Right lobe of liver (tissue), 6 donors: ENCODE measurements at regions not wholly inside any gene's neighbourhood (a gene's known extent, or its start where the extent isn't known, plus 50 kb on each side); places are given as distances from the start of the nearest gene placed in this dataset.
"Not testable (repeated sequence)": the region's sequence is repeated elsewhere in the genome, so short reads cannot be mapped to it uniquely, and the experiment has no call there.

Experiments used
- ATAC-seq, 4 donors: fragments of 200-7000 bp; cut with Tn5 transposase; one replicate each; pipeline ENCODE4 v1.9.1; 2020; ENCODE audit warnings: mild to moderate bottlenecking in 4 of 4, moderate library complexity in 4 of 4
- DNase-seq, 3 donors: peaks; one replicate each; pipeline ENCODE4 v3.0.0-alpha.2; 2020
- H3K27ac ChIP-seq, 3 donors: fragments of 200-600 bp; one replicate each; pipeline ENCODE4 v1.8.0; 2022
- H3K27me3 ChIP-seq, 2 donors: fragments of 200-600 bp; one replicate each; pipeline ENCODE4 v1.8.0; 2022
- H3K36me3 ChIP-seq, 4 donors: fragments of 200-600 bp; sonication (generic) in 1 of 4; one replicate each; pipeline versions ENCODE4 v1.5.1 to v1.8.0; 2017 to 2022; ENCODE audit warnings: control low read depth in 1 of 4
- H3K4me1 ChIP-seq, 4 donors: fragments of 200-600 bp; sonication (generic) in 1 of 4; one replicate each; pipeline versions ENCODE4 v1.5.1 to v1.8.0; 2017 to 2022; ENCODE audit warnings: control low read depth in 1 of 4
- H3K4me3 ChIP-seq, 3 donors: fragments of 200-600 bp; one replicate each; pipeline ENCODE4 v1.8.0; 2022
- H3K9me3 ChIP-seq, 4 donors: fragments of 200-600 bp; sonication (generic) in 1 of 4; one replicate each; pipeline versions ENCODE4 v1.5.1 to v1.8.0; 2017 to 2022; ENCODE audit warnings: control low read depth in 1 of 4
- POLR2A ChIP-seq: fragments of 450-650 bp; IDR thresholded peaks from one replicate; pipeline ENCODE4 v1.6.1; 2017; ENCODE audit warnings: antibody characterized with exemption, mild to moderate bottlenecking
- WGBS: methylation state at CpG from one replicate; pipeline ENCODE4 v1.1.6; 2018; ENCODE audit warnings: low coverage, low lambda C conversion rate; ENCODE audit not compliant: insufficient coverage; ENCODE audit errors: missing lambda C conversion rate; 5-methylcytosine and 5-hydroxymethylcytosine counted together
- intact Hi-C, 2 donors: fragments of 100-400 bp; cut with DNase I; formaldehyde crosslinking; loops; one replicate each; pipeline versions ENCODE4 v1.11.2 to v1.14.1; 2022
- TF ChIP-seq, protein P1 (sequence below), 4 donors: fragments of 200-600 bp in 3 of 4; fragments of 450-650 bp in 1 of 4; IDR thresholded peaks; one replicate each; pipeline versions ENCODE4 v1.5.1 to v1.8.0; 2016 to 2022; ENCODE audit warnings: antibody characterized with exemption in 4 of 4, mild to moderate bottlenecking in 2 of 4
- donor health status: DM: no; HTN: yes; CAD: no.
- donor health status: DM: no; HTN: no; CAD: no.
- donor health status: DM: no; HTN: no; CAD: no.
- donor health status: DM: no; HTN: yes; CAD: no.
- donor health status: DM: no; HTN: yes; CAD: no.

DNA sequence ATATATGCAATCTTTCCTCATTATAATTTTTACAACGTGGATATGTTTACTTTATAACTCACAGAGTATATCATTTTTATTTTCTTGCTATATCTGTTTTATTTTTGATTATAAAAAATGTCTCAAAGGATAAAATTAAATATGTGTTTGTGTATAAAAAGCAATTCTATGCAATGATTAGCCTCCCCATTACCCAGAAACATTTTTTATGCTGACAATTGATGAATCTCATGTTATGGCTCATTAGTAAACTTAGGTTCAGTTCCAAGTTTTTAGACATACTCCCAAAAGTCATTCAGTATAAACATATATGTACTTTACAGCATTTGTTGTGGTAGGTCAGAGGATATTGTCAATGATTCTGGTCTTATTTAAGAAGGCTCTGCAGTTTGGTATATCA is 540.1 kb upstream of the SPRY2 start:
- ATAC-seq, result no peak
- WGBS, result 19% methylated on average over 1 of the region's 1 CpG
- Histone ChIP-seq H3K27ac (no peak overlapping the region), H3K4me3 (no peak overlapping the region), H3K9me3 (no peaks in the 10 kb centered on the region), H3K36me3 (no peaks in the 10 kb centered on the region), H3K4me1 (no peaks in the 10 kb centered on the region), H3K27me3 (no peaks in the 10 kb centered on the region)
- intact Hi-C loops, result no loop called here
- no peak for TF ChIP-seq POLR2A
- TF ChIP-seq, protein P1, sequence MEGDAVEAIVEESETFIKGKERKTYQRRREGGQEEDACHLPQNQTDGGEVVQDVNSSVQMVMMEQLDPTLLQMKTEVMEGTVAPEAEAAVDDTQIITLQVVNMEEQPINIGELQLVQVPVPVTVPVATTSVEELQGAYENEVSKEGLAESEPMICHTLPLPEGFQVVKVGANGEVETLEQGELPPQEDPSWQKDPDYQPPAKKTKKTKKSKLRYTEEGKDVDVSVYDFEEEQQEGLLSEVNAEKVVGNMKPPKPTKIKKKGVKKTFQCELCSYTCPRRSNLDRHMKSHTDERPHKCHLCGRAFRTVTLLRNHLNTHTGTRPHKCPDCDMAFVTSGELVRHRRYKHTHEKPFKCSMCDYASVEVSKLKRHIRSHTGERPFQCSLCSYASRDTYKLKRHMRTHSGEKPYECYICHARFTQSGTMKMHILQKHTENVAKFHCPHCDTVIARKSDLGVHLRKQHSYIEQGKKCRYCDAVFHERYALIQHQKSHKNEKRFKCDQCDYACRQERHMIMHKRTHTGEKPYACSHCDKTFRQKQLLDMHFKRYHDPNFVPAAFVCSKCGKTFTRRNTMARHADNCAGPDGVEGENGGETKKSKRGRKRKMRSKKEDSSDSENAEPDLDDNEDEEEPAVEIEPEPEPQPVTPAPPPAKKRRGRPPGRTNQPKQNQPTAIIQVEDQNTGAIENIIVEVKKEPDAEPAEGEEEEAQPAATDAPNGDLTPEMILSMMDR (IDR thresholded peaks at IDR 0.05), result no peak
- no peak for DNase-seq

DNA sequence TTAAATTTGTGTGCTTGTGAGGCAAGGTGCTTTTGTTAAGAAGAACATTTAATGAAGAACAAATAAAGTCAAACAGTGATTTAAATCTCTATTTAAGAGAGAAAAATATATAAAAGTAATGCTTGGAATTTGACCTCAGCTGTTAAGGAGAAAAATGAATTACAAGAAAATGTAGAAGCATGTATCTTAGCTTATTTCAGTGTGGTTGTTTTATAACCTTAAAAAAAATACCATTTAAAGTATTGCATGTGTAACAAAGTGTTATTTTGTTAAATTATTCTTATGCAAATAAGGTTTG is 537.0 kb upstream of the SPRY2 start:
- Histone ChIP-seq H3K9me3 (no peaks in the 10 kb centered on the region), H3K27me3 (no peaks in the 10 kb centered on the region), H3K4me1 (no peaks in the 10 kb centered on the region), H3K4me3 (no peak overlapping the region), H3K36me3 (no peaks in the 10 kb centered on the region), H3K27ac (no peak overlapping the region)
- TF ChIP-seq, protein P1 (IDR thresholded peaks at IDR 0.05), result no peak
- TF ChIP-seq POLR2A, result no peak
- no peak for DNase-seq
- intact Hi-C loops, result no loop called here
- ATAC-seq, result no peak

DNA sequence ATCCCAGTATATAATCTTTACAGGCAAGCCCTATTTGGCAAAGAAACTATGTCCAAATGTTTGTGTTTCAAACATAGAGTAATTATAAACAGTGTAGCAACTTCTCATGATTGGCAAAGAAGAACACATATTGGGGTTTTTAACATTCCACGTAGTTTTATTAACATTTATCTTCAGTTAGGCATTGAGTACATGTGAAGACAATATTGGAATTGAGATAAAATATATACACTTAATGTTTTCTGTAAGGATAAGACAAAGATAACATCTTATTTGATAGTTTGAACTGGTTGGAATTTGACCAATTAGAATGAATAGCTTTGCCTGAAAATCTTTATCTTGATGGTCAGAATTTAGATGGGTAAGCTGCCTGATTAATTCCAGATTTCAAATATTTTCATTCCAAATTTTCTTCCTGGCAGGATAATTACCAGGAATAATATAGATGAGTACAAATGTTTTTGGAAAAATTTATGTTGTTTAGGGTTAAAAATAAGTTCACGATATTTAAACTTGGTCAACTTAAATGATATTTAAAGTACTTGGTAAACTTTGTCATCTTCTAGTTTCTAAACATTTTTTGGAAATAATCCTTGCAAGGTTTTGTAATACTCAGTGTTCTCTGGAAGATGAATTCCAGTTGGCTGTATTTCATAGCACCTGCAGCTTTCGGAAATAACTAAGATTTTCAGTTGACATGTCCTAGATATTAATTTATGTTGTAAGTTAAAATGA is 536.5 kb upstream of the SPRY2 start:
- DNase-seq (no peak), ATAC-seq (no peak)
- H3K27ac ChIP-seq, result no peak overlapping the region
- H3K4me1 ChIP-seq, result no peaks in the 10 kb centered on the region
- H3K9me3 ChIP-seq, result no peaks in the 10 kb centered on the region
- no peaks in the 10 kb centered on the region for H3K27me3 ChIP-seq
- WGBS, result 66% methylated on average over 3 of the region's 3 CpGs
- TF ChIP-seq, protein P1 (IDR thresholded peaks at IDR 0.05), result no peak
- no peak for TF ChIP-seq POLR2A
- H3K36me3 ChIP-seq, result no peaks in the 10 kb centered on the region
- intact Hi-C loops, result no loop called here
- H3K4me3 ChIP-seq, result no peak overlapping the region

DNA sequence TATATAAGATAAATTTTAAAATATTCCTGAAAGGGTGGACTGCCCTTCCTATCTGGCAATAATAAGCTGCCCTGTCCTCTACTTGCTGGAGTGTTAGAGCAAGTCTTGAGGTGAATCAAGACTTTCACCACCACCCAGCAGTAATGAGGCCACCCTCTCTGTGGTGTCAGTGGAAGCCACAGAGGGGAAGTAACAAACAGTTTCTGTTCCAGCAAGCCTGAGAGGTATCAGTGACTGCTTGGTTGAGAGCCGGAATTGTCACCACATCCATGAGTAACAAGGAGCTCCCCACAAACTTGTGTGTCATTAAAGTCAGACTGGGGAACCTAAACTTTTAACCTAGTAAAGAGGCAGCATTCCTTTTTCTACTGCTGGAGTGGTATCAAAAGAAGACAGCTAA is 532.7 kb upstream of the SPRY2 start:
- Histone ChIP-seq H3K36me3 (no peaks in the 10 kb centered on the region), H3K9me3 (no peaks in the 10 kb centered on the region), H3K27ac (no peak overlapping the region), H3K27me3 (no peaks in the 10 kb centered on the region), H3K4me1 (no peaks in the 10 kb centered on the region), H3K4me3 (no peak overlapping the region)
- peak; percentile 28 to 56 (median 44) for ATAC-seq
- TF ChIP-seq POLR2A, result no peak
- TF ChIP-seq, protein P1 (IDR thresholded peaks at IDR 0.05), result no peak
- 40% methylated on average over 1 of the region's 1 CpG for WGBS
- intact Hi-C loops, result no loop called here
- no peak for DNase-seq

- intact Hi-C loops, DNase-seq, H3K36me3 ChIP-seq, H3K27ac ChIP-seq, H3K27me3 ChIP-seq, ATAC-seq, H3K9me3 ChIP-seq, H3K4me1 ChIP-seq, H3K4me3 ChIP-seq: not testable (repeated sequence)
- 74% methylated on average over 7 of the region's 7 CpGs for WGBS
Measured at GRCh38 chr13:80871971-80872370, 531.0 kb upstream of the SPRY2 start.
